ENCODE measurements at regions not wholly inside any gene's neighbourhood (a gene's known extent, or its start where the extent isn't known, plus 50 kb on each side); places are given as distances from the start of the nearest gene placed in this dataset.

DNA sequence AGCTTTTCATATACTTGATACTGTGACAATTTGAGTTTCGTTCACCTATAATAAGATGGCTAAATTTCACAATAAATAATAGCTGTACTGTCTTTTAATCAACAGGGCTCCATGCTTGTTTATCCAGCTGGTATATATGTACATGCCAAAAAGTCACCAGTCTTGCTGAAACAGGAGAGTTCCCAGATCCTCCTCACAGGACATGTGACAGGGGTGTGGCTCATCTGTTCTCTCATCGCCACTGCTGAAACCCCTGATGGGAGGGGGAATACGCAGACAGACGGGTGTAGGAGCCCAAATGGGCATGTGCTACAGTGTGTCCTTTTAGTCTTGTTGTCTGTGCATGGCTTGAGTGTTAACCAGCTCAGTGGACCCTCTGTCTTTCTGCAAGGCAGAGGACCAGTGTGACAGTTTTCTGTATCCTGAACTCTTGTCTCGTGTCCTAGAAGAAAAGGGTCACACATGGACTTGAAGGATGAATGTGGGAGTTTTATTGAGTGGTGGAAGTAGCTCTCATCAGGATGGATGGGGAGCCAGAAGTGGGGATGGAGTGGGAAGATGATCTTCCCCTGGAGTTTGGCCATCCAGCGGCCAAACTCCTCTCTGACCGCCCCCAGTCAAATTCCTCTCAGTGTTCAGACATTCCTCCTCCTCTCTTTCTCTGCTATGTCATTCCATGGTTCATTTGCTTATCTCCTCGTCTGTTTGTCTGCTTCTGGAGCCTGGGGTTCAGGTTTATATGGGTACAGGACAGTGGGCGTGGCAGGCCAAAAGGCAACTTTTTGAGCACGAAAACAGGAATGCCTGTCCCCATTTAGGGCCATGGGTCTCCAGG is 113.1 kb upstream of the NECTIN3 start:
- Histone ChIP-seq H3K79me2 (replicated peaks; ENCODE audit: insufficient read depth, low read length) (peaks cover 8% of the 10 kb centered on the region), H3F3A (ENCODE audit: insufficient read depth, low read length, poor library complexity, severe bottlenecking) (no peaks in the 10 kb centered on the region), H3K4me3 (ENCODE audit: low read length) (no peak overlapping the region), H2AFZ (ENCODE audit: low read depth, low read length) (no peak overlapping the region), H3K9me2 (ENCODE audit: insufficient read depth, low read length) (no peaks in the 10 kb centered on the region), H4K20me1 (ENCODE audit: insufficient read depth) (no peaks in the 10 kb centered on the region), H3K9ac (ENCODE audit: low read length) (no peak overlapping the region), H3K36me3 (ENCODE audit: insufficient read depth, low read length) (no peaks in the 10 kb centered on the region), H3K27me3 (ENCODE audit: insufficient read depth, low read depth, low read length) (no peaks in the 10 kb centered on the region), H3K4me2 (ENCODE audit: low read length) (no peak overlapping the region), H3K9me3 (ENCODE audit: low read length) (no peaks in the 10 kb centered on the region), H3K27ac (ENCODE audit: low read length) (no peak overlapping the region)
- TF ChIP-seq TAF1 (IDR thresholded peaks at IDR 0.05; ENCODE audit: low read depth) (no peak), MXI1 (conservative IDR thresholded peaks at IDR 0.05; ENCODE audit: poor library complexity, severe bottlenecking) (no peak), RAD21 (conservative IDR thresholded peaks at IDR 0.05) (no peak), EP300 (conservative IDR thresholded peaks at IDR 0.05; ENCODE audit: poor library complexity, severe bottlenecking) (no peak), POLR2AphosphoS5 (IDR thresholded peaks at IDR 0.05) (no peak), REST (IDR thresholded peaks at IDR 0.05; ENCODE audit: borderline replicate concordance) (no peak), EZH2 (IDR thresholded peaks at IDR 0.05; ENCODE audit: borderline replicate concordance, insufficient read depth, low read length, poor library complexity, severe bottlenecking) (no peak), SMC3 (conservative IDR thresholded peaks at IDR 0.05; ENCODE audit: poor library complexity) (no peak), CTCF (IDR thresholded peaks at IDR 0.05; ENCODE audit: poor library complexity, severe bottlenecking) (no peak)

DNA sequence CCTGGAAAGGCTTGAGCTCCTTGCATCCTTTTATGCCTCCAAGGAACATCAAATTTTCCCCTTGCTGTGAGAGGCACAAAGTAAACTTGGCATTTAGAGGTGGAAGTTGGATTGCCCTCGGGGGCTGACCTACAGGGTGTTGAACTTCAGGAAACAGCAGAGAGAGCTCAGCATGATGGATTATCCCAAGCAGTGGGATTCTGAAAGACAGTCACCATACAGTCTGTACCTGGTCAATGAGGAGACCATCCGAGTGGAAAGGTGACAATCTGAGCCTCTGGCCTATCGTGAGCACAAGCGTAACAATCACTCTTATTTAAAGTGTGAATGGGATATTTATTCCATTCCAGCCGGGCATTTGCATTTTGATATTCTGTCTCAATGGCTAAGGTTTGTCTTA is 105.6 kb upstream of the NECTIN3 start:
- Histone ChIP-seq H2AFZ (ENCODE audit: low read depth, low read length) (no peak overlapping the region), H3K79me2 (replicated peaks; ENCODE audit: insufficient read depth, low read length) (peaks cover 10% of the 10 kb centered on the region), H3K27me3 (ENCODE audit: insufficient read depth, low read depth, low read length) (no peaks in the 10 kb centered on the region), H3K4me3 (ENCODE audit: low read length) (no peak overlapping the region), H3K36me3 (ENCODE audit: insufficient read depth, low read length) (no peaks in the 10 kb centered on the region), H3K9me2 (ENCODE audit: insufficient read depth, low read length) (no peaks in the 10 kb centered on the region), H3K9ac (ENCODE audit: low read length) (no peak overlapping the region), H3K27ac (ENCODE audit: low read length) (no peak overlapping the region), H4K20me1 (ENCODE audit: insufficient read depth) (no peaks in the 10 kb centered on the region), H3F3A (ENCODE audit: insufficient read depth, low read length, poor library complexity, severe bottlenecking) (no peaks in the 10 kb centered on the region), H3K9me3 (ENCODE audit: low read length) (no peaks in the 10 kb centered on the region), H3K4me2 (ENCODE audit: low read length) (no peak overlapping the region)
- no peak for TF ChIP-seq TAF1 (IDR thresholded peaks at IDR 0.05; ENCODE audit: low read depth)
- no peak for TF ChIP-seq EP300 (conservative IDR thresholded peaks at IDR 0.05; ENCODE audit: poor library complexity, severe bottlenecking)
- no peak for TF ChIP-seq POLR2AphosphoS5 (IDR thresholded peaks at IDR 0.05)
- TF ChIP-seq MXI1 (conservative IDR thresholded peaks at IDR 0.05; ENCODE audit: poor library complexity, severe bottlenecking), result no peak
- no peak for TF ChIP-seq CTCF (IDR thresholded peaks at IDR 0.05; ENCODE audit: poor library complexity, severe bottlenecking)
- TF ChIP-seq RAD21 (conservative IDR thresholded peaks at IDR 0.05), result no peak
- TF ChIP-seq SMC3 (conservative IDR thresholded peaks at IDR 0.05; ENCODE audit: poor library complexity), result no peak
- TF ChIP-seq EZH2 (IDR thresholded peaks at IDR 0.05; ENCODE audit: borderline replicate concordance, insufficient read depth, low read length, poor library complexity, severe bottlenecking), result no peak
- TF ChIP-seq REST (IDR thresholded peaks at IDR 0.05; ENCODE audit: borderline replicate concordance), result no peak
